ENCODE measurements at regions not wholly inside any gene's neighbourhood (a gene's known extent, or its start where the extent isn't known, plus 50 kb on each side); places are given as distances from the start of the nearest gene placed in this dataset.

GRCh38 chr10:63921908-63922467, 400.8 kb downstream of the REEP3 start:
- no peak for TF ChIP-seq ZNF8 (CRISPR knock-in tag; IDR thresholded peaks at IDR 0.05)
- no peak for TF ChIP-seq ZNF70 (CRISPR knock-in tag; IDR thresholded peaks at IDR 0.05)
- TF ChIP-seq OSR1 (CRISPR knock-in tag; IDR thresholded peaks at IDR 0.05): no peak
- no peak for TF ChIP-seq POU6F1 (CRISPR knock-in tag; IDR thresholded peaks at IDR 0.05; ENCODE audit: borderline replicate concordance, low read depth)
- TF ChIP-seq ISL1 (CRISPR knock-in tag; IDR thresholded peaks at IDR 0.05): peak; percentile 91
- no peak for TF ChIP-seq BACH2 (CRISPR knock-in tag; IDR thresholded peaks at IDR 0.05; ENCODE audit: borderline replicate concordance)
- no peak for TF ChIP-seq CSDC2 (CRISPR knock-in tag; IDR thresholded peaks at IDR 0.05)
- no peak for ATAC-seq

DNA sequence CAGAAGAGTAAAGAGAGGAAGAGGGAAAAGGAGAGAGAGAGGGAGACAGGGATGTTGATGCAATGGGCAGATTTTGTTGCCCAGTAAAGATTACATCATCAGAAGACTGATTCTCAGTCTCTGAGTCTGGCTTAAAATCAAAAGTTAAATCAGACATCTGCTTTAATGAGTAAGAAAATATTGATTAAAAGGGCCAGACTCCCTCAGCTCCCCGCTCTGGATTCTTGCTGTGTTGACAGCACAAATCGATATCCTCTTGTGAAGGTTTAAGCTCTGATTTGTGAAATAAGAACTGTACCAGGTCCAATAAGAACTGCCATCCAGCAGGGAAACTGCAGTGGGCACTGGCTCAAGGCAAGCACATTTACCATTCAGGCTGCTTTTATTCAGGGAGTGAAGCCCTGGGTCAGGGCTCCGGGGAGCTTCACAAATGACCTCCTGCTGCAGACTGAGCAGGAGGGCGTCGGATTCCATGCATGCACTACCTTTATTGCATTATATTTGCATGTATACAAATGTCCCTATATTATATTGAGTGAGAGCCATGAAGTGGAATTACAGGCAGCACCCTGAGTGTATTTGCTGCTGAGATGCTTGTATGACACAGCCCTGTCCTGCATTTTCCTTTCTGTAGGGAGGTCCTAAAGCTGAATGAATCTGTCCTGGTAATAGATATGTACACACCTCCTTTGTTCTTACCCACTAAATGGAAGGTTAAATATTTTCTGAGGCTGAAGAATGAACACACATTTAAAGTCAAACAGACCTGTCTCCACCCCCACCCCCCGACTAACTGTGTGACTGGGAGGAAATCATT, 401.5 kb downstream of the REEP3 start:
- TF ChIP-seq ESRRG (CRISPR knock-in tag; IDR thresholded peaks at IDR 0.05) (no peak), SNAI2 (CRISPR knock-in tag; IDR thresholded peaks at IDR 0.05) (no peak), TCF4 (CRISPR knock-in tag; IDR thresholded peaks at IDR 0.05; ENCODE audit: borderline replicate concordance) (no peak), BACH2 (CRISPR knock-in tag; IDR thresholded peaks at IDR 0.05; ENCODE audit: borderline replicate concordance) (no peak), ZNF70 (CRISPR knock-in tag; IDR thresholded peaks at IDR 0.05) (no peak), CREB5 (CRISPR knock-in tag; IDR thresholded peaks at IDR 0.05; ENCODE audit: low read depth) (no peak), TSHZ2 (CRISPR knock-in tag; IDR thresholded peaks at IDR 0.05) (no peak), CSDC2 (CRISPR knock-in tag; IDR thresholded peaks at IDR 0.05) (no peak), ISL1 (CRISPR knock-in tag; IDR thresholded peaks at IDR 0.05) (no peak), CSRNP3 (CRISPR knock-in tag; IDR thresholded peaks at IDR 0.05) (no peak), PPARA (CRISPR knock-in tag; IDR thresholded peaks at IDR 0.05; ENCODE audit: borderline replicate concordance) (no peak), TOX (CRISPR knock-in tag; IDR thresholded peaks at IDR 0.05; ENCODE audit: borderline replicate concordance) (no peak), GLIS3 (CRISPR knock-in tag; IDR thresholded peaks at IDR 0.05) (no peak), ZNF8 (CRISPR knock-in tag; IDR thresholded peaks at IDR 0.05) (no peak), ARNTL (CRISPR knock-in tag; IDR thresholded peaks at IDR 0.05; ENCODE audit: borderline replicate concordance, low read depth) (no peak), POU6F1 (CRISPR knock-in tag; IDR thresholded peaks at IDR 0.05; ENCODE audit: borderline replicate concordance, low read depth) (no peak), RARB (CRISPR knock-in tag; IDR thresholded peaks at IDR 0.05) (no peak), OSR1 (CRISPR knock-in tag; IDR thresholded peaks at IDR 0.05) (no peak)
- TF ChIP-seq, protein P1, sequence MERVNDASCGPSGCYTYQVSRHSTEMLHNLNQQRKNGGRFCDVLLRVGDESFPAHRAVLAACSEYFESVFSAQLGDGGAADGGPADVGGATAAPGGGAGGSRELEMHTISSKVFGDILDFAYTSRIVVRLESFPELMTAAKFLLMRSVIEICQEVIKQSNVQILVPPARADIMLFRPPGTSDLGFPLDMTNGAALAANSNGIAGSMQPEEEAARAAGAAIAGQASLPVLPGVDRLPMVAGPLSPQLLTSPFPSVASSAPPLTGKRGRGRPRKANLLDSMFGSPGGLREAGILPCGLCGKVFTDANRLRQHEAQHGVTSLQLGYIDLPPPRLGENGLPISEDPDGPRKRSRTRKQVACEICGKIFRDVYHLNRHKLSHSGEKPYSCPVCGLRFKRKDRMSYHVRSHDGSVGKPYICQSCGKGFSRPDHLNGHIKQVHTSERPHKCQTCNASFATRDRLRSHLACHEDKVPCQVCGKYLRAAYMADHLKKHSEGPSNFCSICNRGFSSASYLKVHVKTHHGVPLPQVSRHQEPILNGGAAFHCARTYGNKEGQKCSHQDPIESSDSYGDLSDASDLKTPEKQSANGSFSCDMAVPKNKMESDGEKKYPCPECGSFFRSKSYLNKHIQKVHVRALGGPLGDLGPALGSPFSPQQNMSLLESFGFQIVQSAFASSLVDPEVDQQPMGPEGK (CRISPR knock-in tag; IDR thresholded peaks at IDR 0.05; ENCODE audit: borderline replicate concordance): no peak
- no peak for ATAC-seq
